ENCODE measurements at regions not wholly inside any gene's neighbourhood (a gene's known extent, or its start where the extent isn't known, plus 50 kb on each side); places are given as distances from the start of the nearest gene placed in this dataset.

- H3K4me2 ChIP-seq: no peak overlapping the region
- H3K9ac ChIP-seq: no peak overlapping the region
- no peak for DNase-seq (ENCODE audit: low spot score)
- no peaks in the 10 kb centered on the region for H3K36me3 ChIP-seq
- H3K27me3 ChIP-seq: no peaks in the 10 kb centered on the region
- Mint-ChIP-seq H3K27ac (no peak overlapping the region), H3K36me3 (no peaks in the 10 kb centered on the region), H3K4me3 (no peak overlapping the region), H3K9me3 (peaks cover 2% of the 10 kb centered on the region), H3K4me1 (peaks cover 10% of the 10 kb centered on the region), H3K27me3 (ENCODE audit: insufficient read depth, low read depth) (peaks cover 2% of the 10 kb centered on the region)
- no peaks in the 10 kb centered on the region for H3K4me1 ChIP-seq
- H2AFZ ChIP-seq (replicated peaks): no peak overlapping the region
- H3K4me3 ChIP-seq: no peak overlapping the region
- no peak overlapping the region for H3K27ac ChIP-seq
- no peaks in the 10 kb centered on the region for H3K79me2 ChIP-seq (ENCODE audit: low read depth)
- TF ChIP-seq EZH2phosphoT487 (IDR thresholded peaks at IDR 0.05) (no peak), EZH2 (IDR thresholded peaks at IDR 0.05) (no peak), CTCF (IDR thresholded peaks at IDR 0.05) (no peak)
- H4K20me1 ChIP-seq (ENCODE audit: low read depth): no peaks in the 10 kb centered on the region
- no peaks in the 10 kb centered on the region for H3F3A ChIP-seq (ENCODE audit: low read depth)
- H3K9me3 ChIP-seq (ENCODE audit: low read depth): no peaks in the 10 kb centered on the region
These were observed 283.2 kb upstream of the MEX3C start for GRCh38 chr18:51480407-51481261.

- Histone ChIP-seq H3K27ac (no peak overlapping the region), H3K79me2 (ENCODE audit: low read depth) (no peaks in the 10 kb centered on the region), H3K4me3 (no peak overlapping the region), H4K20me1 (ENCODE audit: low read depth) (no peaks in the 10 kb centered on the region), H3K9me3 (ENCODE audit: low read depth) (no peaks in the 10 kb centered on the region), H3K27me3 (no peaks in the 10 kb centered on the region), H3F3A (ENCODE audit: low read depth) (no peaks in the 10 kb centered on the region), H3K4me1 (no peaks in the 10 kb centered on the region), H2AFZ (replicated peaks) (no peak overlapping the region), H3K36me3 (no peaks in the 10 kb centered on the region), H3K9ac (no peak overlapping the region), H3K4me2 (no peak overlapping the region)
- no peak overlapping the region for H3K27ac Mint-ChIP-seq
- H3K27me3 Mint-ChIP-seq (ENCODE audit: insufficient read depth, low read depth): peaks cover under 1% of the 10 kb centered on the region
- H3K4me3 Mint-ChIP-seq: no peak overlapping the region
- no peak for DNase-seq (ENCODE audit: low spot score)
- no peaks in the 10 kb centered on the region for H3K4me1 Mint-ChIP-seq
- TF ChIP-seq EZH2 (IDR thresholded peaks at IDR 0.05) (no peak), EZH2phosphoT487 (IDR thresholded peaks at IDR 0.05) (no peak), CTCF (IDR thresholded peaks at IDR 0.05) (no peak)
- no peaks in the 10 kb centered on the region for H3K9me3 Mint-ChIP-seq
- H3K36me3 Mint-ChIP-seq: no peaks in the 10 kb centered on the region
These were observed 289.4 kb upstream of the MEX3C start for GRCh38 chr18:51486735-51487366.

- H2AFZ ChIP-seq (replicated peaks): no peak overlapping the region
- no peaks in the 10 kb centered on the region for H3K79me2 ChIP-seq (ENCODE audit: low read depth)
- no peaks in the 10 kb centered on the region for H3K36me3 Mint-ChIP-seq
- no peak for DNase-seq (ENCODE audit: low spot score)
- H3K9me3 Mint-ChIP-seq: no peaks in the 10 kb centered on the region
- no peak overlapping the region for H3K4me3 ChIP-seq
- H3K9ac ChIP-seq: no peak overlapping the region
- no peak overlapping the region for H3K27ac Mint-ChIP-seq
- no peaks in the 10 kb centered on the region for H3K27me3 ChIP-seq
- no peaks in the 10 kb centered on the region for H3K4me1 Mint-ChIP-seq
- no peaks in the 10 kb centered on the region for H3K9me3 ChIP-seq (ENCODE audit: low read depth)
- no peak overlapping the region for H3K4me3 Mint-ChIP-seq
- no peak overlapping the region for H3K27ac ChIP-seq
- TF ChIP-seq CTCF (IDR thresholded peaks at IDR 0.05) (no peak), EZH2 (IDR thresholded peaks at IDR 0.05) (no peak), EZH2phosphoT487 (IDR thresholded peaks at IDR 0.05) (no peak)
- no peaks in the 10 kb centered on the region for H3F3A ChIP-seq (ENCODE audit: low read depth)
- H3K36me3 ChIP-seq: no peaks in the 10 kb centered on the region
- H3K27me3 Mint-ChIP-seq (ENCODE audit: insufficient read depth, low read depth): no peaks in the 10 kb centered on the region
- no peaks in the 10 kb centered on the region for H4K20me1 ChIP-seq (ENCODE audit: low read depth)
- H3K4me1 ChIP-seq: no peaks in the 10 kb centered on the region
- no peak overlapping the region for H3K4me2 ChIP-seq
These were observed 292.9 kb upstream of the MEX3C start for GRCh38 chr18:51490417-51490816.

All from neural progenitor cell (in vitro differentiated cells).